GM03348 (cell line): ENCODE measurements at regions not wholly inside any gene's neighbourhood (a gene's known extent, or its start where the extent isn't known, plus 50 kb on each side); places are given as distances from the start of the nearest gene placed in this dataset.
"Not testable (repeated sequence)": the region's sequence is repeated elsewhere in the genome, so short reads cannot be mapped to it uniquely, and the experiment has no call there.

ENCODE experiments used
- DNase-seq: peaks from one replicate; pipeline ENCODE4 v3.0.0; 2012; ENCODE audit warnings: low spot score

- no peak for DNase-seq
Measured at GRCh38 chr3:124636863-124637296, 93.4 kb upstream of the UMPS start.

GRCh38 chr3:124639406-124640237, 90.6 kb upstream of the UMPS start:
- DNase-seq = no peak

GRCh38 chr3:124640635-124641306, 89.5 kb upstream of the UMPS start:
- no peak for DNase-seq

- DNase-seq = no peak
Measured at GRCh38 chr3:124643453-124643852, 86.8 kb upstream of the UMPS start.

- not testable (repeated sequence) for DNase-seq
Measured at GRCh38 chr3:124646186-124646585, 84.1 kb upstream of the UMPS start.

- no peak for DNase-seq
Measured at GRCh38 chr3:124648551-124648950, 81.7 kb upstream of the UMPS start.

GRCh38 chr3:124650798-124651197, 79.5 kb upstream of the UMPS start:
- no peak for DNase-seq

GRCh38 chr3:124651416-124651815, 78.8 kb upstream of the UMPS start:
- not testable (repeated sequence) for DNase-seq

- no peak for DNase-seq
Measured at GRCh38 chr3:124652009-124652408, 78.2 kb upstream of the UMPS start.

GRCh38 chr3:124653071-124653796, 77.0 kb upstream of the UMPS start:
- DNase-seq = no peak

- DNase-seq = no peak
Measured at GRCh38 chr3:124653797-124654469, 76.3 kb upstream of the UMPS start.

GRCh38 chr3:124654470-124654845, 75.8 kb upstream of the UMPS start:
- no peak for DNase-seq

GRCh38 chr3:124656531-124656930, 73.7 kb upstream of the UMPS start:
- DNase-seq = no peak

GRCh38 chr3:124657138-124657537, 73.1 kb upstream of the UMPS start:
- DNase-seq = no peak

GRCh38 chr3:124658270-124658669, 72.0 kb upstream of the UMPS start:
- DNase-seq = no peak

GRCh38 chr3:124659175-124659574, 71.1 kb upstream of the UMPS start:
- DNase-seq = no peak

GRCh38 chr3:124660599-124660998, 69.7 kb upstream of the UMPS start:
- no peak for DNase-seq

- peak; percentile 33 for DNase-seq
Measured at GRCh38 chr3:124663690-124664089, 66.6 kb upstream of the UMPS start.

GRCh38 chr3:124664804-124665203, 65.4 kb upstream of the UMPS start:
- no peak for DNase-seq

GRCh38 chr3:124666067-124666466, 64.2 kb upstream of the UMPS start:
- DNase-seq = no peak

GRCh38 chr3:124669470-124669869, 60.8 kb upstream of the UMPS start:
- peak; percentile 54 for DNase-seq

GRCh38 chr3:124671106-124671505, 59.1 kb upstream of the UMPS start:
- DNase-seq = no peak
